AG20443 (cell line): ENCODE measurements at regions not wholly inside any gene's neighbourhood (a gene's known extent, or its start where the extent isn't known, plus 50 kb on each side); places are given as distances from the start of the nearest gene placed in this dataset.
"Not testable (repeated sequence)": the region's sequence is repeated elsewhere in the genome, so short reads cannot be mapped to it uniquely, and the experiment has no call there.

Experiments
- DNase-seq: peaks from one replicate; pipeline ENCODE4 v3.0.0; 2012; ENCODE audit warnings: low spot score, mixed read lengths

DNA sequence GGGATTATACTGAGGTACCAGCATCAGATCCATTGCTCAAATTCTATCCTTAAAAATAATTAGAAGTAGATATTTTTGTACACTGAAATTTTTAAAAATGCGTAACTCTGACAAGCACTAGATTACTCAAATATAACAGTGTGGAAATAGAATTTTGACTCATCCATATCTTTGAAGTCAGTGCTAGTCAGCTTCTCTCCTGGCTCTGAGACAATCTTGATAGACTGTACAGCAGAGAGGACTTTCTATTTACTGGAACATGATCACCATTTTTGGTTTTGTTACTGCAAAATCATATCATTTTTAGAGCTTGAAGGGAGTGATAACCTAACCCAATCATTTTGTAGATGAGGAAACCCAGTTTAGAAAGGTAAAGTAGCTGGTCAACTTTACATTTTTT is 195.0 kb downstream of the MTERF1 start:
- peak; percentile 69 for DNase-seq

DNA sequence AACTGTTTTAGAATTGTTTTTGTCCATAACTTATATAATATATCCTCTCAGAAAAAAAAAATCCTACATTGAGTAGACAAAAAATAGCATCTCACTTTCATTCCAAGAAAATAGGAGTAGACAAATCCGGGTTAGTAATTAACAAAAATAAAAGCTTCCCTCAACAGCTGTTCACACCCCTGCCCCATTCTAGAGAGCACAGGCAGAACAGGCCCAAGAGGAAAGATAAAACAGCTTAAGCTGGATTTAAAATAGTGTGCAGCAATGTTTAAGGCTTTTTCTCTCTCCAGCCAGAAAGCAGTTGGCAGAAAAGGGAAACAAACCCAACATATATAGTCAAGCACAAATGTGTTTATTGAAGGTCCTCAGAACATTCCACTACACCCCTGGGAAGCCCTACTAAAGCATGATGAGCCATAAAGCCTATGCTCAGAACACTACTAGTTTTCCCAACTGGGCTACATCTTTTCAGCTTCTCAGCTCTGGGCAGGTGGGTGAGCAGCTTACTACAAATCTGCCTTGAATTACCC is 189.9 kb downstream of the MTERF1 start:
- no peak for DNase-seq

DNA sequence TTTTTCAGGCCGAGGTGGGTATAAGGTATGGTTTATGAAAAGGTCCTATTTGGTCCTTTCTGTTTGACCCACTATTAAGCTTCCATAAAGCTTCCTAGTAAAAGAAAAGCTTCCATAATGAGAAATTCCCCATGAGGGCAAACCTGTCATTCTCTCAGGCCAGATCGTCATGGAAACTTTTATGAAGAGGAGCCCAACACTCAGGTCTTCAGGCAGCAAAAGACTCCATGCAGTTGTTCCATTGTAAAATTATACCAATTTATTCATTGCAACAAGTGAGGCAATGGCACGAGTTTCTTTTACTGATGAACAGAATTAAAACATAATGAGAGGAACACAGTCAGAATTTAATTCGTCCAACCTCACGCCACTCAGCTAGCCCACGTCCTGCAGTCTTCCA is 188.6 kb downstream of the MTERF1 start:
- no peak for DNase-seq

DNA sequence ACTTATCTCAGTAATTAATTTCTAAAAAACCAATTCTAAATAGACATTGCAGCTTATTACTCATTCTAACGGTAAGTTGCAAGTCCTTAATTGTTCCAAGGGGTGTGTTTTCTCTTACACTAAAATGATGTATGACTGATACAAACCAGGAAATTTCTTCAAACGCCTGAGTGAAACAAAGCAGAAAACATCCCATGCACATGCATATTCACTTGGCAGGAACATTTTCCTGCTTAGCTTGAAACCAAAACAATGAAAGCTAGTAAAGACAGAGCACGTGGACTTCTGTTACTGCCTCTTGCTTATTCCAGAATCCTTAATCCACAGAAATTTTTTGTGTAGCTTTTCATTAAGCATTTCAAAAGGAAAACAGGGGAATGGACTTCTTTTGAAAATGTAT is 187.7 kb downstream of the MTERF1 start:
- DNase-seq = peak; percentile 26

DNA sequence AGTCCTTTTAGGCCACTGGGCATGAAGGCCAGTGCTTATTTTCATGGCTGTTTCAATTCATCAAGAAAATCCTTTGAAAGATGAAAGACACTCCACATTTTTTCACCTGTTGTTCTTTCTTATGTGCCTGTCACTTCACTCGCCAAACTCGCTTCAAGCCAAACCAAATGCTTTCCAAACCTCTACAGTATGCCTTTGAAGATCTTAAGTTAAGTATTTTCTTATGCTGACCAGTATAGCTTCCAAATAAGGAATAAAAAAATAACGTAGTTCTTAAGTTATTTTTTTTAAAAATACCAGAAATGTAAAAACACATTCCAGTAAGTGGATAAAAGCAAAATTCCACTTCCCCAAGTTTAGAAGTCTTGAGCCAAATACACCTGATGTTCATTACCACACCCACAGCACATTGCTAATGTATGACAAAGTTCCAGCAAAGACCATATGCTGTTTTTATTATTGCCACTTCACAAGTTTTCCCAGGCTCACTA is 186.1 kb downstream of the MTERF1 start:
- peak; percentile 27 for DNase-seq

DNA sequence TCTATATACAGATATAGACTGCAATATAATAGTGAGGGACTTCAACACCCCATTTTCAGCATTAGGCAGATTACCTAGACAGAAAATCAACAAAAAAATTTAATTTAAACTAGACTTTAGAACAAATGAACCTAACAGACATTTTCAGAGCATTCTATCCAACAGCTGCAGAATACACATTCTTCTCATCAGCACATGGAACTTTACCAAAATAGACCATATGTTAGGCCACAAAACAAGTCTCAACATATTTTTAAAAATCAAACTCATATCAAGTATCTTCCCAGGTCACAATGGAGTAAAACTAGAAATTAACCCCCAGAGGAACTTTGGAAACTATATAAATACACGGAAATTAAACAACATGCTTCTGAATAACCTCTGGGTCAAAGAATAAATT is 169.6 kb downstream of the MTERF1 start:
- no peak for DNase-seq

DNA sequence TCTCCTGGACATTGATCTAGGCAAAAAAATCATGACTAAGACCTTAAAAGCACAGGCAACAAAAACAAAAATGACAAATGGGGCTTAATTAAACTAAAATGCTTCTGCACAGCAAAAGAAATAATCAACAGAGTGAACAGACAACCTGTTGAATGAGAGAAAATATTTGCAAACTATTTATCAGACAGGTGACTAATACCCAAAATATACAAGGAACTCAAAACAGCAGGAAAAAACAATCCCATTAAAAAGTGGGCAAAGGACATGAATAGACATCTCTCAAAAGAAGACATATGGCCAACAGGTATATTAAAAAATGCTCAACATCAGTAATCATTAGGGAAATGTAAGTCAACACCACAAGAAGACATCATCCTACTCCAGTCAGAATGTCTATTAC is 166.8 kb downstream of the MTERF1 start:
- no peak for DNase-seq

DNA sequence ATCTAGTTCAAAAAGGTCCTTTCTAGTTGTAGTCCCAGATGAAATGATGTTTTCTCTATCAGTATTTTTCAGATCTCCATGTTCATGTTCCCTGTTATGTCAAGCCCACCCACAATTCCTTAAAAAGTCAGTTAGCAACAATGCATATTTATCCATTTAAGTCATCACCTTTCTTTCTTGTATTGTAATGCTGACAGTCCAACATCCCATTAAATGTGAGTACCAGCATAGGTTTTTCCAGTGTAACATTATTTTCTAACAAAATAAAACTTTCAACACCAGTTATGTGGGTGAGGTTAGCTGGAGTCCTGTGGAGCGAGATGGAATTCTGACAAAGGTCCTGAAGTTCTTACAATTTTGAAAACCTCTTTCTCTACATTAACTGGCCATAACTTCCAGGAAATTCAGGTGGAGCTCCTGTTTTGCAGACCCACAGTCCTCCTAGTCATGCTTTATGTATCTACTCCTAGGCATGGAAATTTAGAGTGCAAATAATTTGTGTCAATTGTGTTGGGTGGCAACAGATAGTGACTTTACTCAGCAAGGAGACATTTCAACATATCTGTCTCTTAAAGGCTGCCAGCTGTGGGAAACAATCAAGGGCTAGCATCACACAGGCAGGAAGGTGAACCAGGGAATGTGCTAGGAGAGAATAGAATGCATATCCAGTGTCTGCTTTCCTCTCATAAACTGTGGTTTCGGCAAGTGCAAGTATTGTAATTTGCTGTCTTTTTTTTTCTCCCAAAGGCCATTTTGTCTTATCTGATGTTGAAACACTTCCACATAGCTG is 162.6 kb downstream of the MTERF1 start:
- DNase-seq = no peak

DNA sequence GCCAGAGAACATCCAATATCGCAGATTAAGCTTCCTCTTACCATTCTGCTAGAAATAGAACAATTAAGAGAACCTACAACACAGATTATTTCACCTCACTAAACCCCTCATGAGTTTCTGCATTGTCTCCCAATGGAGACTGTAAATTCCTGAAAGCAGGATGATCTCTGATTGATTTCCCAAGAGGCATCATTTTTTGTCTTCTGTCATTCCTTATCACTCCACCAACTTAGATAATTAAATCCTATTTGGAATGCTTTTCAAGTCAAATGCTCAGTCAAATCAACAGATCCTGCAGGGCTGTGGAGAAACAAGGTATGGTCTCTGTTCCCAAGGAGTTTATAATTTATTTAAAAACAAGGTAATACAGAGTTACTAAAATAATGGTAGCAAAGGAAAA is 161.5 kb downstream of the MTERF1 start:
- DNase-seq = no peak

DNA sequence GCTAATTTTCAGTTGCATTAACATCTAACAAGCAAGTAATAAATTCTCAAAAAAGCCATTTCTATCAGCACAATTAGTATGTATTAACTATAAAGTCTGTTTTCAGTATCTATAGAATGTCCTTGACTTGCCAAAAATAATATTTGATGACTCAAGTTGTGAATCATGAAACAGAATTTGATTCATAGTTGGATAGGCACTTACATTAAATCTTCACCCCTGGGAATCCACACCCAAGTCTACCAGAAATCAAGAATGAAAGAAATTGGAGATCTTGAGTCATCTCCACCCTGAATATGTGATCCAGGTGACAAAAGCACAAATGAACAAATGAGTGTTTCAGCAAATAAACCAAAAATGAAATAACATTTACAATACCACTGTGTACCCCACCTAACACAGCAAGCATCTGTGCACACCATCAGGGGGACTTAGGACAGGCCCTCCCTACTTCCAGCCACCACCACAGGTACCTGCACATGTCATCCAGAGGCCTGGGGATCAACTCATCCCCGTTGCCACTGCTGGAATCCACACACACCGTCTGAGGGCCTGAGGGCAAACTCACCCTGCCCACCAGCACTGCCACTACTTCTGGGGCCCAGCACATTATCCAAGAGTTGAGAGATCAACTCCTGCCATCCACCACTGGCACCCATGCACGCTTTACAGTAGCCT is 160.1 kb downstream of the MTERF1 start:
- no peak for DNase-seq

DNA sequence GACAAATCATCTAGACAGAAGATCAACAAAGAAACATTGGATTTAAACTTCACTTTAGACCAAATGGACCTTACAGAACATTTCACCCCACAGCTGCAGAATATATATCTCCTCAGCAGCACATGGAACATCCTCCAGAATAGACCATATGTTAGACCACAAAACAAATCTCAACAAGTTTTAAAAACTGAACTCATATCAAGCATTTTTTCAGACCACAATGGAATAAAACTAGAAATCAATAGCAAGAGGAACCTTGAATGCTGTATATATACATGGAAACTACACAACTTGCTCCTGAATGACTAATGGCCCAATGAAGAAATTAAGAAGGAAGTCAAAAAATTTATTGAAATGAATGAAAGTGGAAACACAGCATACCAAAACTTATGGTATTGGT is 157.7 kb downstream of the MTERF1 start:
- DNase-seq = no peak

DNA sequence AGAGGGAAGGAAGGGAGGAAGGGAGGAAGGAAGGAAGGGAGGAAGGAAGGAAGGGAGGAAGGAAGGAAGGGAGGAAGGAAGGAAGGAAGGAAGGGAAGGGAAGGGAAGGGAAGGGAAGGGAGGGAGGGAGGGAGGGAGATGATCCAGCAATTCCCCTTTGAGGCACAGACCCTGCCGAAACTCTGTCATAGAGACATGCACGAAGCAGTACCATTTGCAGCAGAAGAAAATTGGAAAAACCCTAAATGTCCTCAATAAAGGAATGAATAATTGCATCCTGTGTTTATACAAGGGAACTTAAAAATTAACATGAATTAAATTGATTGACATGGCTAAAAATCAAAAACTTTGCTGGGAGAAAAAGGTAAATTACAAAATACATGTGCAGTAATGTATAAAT is 151.5 kb downstream of the MTERF1 start:
- DNase-seq = not testable (repeated sequence)

DNA sequence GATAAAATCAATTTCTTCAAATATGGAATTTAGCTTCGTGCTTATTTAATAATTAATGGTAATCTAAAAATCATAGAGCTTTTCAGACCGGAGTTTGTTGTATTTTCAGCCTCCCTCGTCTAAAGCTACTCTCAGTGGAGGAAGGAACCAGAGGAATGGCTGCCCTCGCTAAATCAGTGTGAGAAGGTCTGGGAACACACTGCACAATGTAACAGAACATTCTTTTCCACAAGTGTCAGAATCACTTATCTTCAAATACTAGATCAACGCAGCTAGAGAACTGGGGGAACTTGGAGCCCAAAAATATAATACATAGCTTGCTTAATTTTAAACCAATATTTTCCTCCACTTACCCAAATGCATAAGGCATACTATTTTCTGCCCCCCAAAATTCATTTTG is 148.5 kb downstream of the MTERF1 start:
- no peak for DNase-seq

DNA sequence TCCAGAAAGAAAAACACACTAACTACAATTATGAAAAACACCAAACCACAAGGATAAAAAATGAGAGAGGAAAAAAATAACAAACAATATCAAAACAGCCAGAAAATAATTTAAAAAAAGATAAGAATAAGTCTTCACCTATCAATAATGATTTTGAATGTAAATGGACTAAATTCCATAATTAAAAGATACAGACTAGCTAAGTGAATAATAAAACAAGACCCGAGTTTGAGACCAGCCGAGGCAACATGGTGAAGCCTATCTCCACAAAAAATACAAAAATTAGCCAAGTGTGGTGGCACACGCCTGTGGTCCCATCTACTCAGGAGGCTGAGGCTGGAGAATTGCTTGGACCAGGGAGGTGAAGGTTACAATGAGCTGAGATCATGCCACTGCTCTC is 131.1 kb downstream of the MTERF1 start:
- no peak for DNase-seq

DNA sequence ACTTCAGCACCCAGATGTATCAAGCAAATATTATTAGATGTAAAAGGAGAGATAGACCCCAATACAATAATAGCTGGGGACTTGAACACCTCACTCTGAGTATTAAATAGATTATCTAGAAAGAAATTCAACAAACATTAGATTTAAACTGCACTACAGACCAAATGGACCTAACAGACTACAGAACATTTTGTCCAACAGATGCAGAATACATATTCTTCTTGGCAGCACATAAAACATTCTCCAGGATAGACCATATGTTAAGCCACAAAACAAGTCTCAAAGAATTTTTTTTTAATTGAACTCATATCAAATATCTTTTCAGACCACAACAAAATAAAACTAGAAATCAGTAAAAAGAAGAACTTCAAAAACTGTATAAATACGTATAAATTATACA is 130.4 kb downstream of the MTERF1 start:
- DNase-seq = no peak

DNA sequence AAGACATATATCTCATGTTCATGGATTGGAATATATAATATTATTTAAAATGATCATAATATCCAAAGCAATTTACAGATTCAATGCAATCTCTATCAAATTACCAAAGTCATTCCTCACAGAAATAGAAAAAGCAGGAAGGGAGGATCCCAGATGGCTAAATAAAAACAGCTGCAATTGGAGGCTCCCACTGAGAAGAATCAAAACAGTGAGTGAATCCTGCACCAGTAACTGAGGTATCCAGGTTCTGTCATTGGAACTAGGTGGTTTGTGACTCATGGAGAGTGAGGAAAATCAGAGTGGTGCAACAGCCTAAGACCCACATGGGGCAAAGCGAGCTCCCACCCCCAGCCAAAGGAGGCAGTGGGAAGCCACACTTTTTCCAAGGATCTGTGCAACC is 128.4 kb downstream of the MTERF1 start:
- no peak for DNase-seq

DNA sequence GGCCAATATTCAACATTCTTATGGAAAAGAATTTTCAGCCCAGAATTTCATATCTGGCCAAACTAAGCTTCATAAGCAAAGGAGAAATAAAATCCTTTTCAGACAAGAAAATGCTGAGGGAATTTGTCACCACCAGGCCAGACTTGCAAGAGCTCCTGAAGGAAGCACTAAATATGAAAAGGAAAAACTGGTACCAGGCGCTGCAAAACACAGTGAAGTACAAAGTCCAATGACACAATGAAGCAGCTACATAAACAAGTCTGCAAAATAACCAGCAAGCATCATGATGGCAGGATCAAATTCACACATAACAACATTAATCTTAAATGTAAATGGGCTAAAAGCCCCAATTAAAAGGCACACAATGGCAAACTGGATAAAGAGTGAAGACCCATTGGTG is 126.2 kb downstream of the MTERF1 start:
- DNase-seq = not testable (repeated sequence)

DNA sequence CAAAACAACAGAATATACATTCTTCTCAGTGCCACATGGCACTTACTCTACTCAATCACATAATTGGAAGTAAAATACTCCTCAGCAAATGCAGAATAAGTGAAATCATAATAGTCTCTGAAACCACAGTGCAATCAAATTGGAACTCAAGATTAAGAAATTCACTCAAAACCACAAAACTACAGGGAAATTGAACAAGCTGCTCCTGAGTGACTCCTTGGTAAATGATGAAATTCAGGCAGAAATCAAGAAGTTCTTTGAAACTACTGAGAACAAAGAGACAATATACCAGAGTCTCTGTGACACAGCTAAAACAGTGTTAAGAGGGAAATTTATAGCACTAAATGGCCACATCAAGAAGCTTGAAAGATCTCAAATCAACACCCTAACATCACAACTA is 125.4 kb downstream of the MTERF1 start:
- not testable (repeated sequence) for DNase-seq

DNA sequence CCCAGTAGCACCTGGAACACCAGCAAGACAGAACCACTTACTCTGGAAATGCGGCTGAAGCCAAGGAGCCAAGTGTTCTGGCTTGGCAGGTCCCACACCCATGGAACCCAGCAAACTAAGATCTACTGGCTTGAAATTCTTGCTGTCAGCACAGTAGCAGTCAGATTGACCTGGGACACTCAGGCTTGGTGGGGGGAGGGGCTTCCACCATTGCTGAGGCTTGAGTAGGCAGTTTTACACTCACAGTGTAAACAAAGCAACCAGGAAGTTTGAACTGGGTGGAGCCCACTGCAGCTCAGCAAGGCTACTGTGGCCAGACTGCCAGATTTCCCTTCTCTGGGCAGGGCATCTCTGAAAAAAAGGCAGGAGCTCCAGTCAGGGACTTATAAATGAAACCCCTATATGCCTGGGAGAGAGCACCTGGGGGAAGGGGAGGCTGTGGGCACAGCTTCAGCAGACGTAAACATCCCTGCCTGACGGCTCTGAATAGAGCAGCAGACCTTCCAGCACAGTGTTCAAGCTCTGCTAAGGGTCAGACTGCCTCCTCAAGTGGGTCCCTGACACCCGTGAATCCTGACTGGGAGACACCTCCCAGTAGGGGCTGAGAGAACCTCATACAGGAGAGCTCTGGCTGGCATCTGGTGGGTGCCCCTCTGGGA is 121.2 kb downstream of the MTERF1 start:
- no peak for DNase-seq

DNA sequence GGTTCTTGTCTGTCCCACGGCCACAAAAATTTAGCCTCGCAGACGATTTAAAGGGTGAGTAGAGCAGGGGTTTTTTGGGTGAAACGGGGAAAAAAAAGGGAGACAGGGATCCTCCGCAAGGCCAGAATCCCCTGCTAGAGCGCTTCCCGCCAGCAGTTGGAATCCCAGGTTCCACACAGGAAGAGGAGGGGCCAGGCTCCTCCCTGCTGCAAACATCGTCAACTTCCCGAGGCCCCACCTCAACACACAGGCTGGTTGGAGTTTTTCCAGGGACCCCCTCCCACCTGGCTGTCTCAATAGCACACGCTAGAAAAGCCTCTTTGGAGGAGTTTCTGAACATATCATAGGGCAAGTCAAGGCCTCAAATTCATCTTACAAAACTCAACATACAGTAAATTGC is 112.7 kb downstream of the MTERF1 start:
- DNase-seq = no peak

DNA sequence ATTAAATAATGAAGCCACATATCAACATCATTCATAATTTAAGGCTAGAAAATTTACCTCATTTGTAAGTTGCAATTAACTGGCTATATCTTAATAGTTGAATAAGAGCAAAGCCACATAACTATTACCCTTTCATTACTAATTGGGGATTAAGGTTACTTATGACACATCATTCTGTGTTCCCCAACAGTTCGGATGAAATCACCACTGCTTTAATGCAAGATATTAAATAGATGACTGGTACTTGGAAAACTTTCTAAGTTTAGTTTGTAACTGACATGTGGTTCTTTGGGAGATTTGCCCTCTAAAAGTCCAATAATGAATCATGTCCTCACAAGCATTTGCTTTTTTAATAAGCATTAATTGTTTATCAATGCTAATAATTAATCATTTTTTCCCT is 109.1 kb downstream of the MTERF1 start:
- DNase-seq = no peak

DNA sequence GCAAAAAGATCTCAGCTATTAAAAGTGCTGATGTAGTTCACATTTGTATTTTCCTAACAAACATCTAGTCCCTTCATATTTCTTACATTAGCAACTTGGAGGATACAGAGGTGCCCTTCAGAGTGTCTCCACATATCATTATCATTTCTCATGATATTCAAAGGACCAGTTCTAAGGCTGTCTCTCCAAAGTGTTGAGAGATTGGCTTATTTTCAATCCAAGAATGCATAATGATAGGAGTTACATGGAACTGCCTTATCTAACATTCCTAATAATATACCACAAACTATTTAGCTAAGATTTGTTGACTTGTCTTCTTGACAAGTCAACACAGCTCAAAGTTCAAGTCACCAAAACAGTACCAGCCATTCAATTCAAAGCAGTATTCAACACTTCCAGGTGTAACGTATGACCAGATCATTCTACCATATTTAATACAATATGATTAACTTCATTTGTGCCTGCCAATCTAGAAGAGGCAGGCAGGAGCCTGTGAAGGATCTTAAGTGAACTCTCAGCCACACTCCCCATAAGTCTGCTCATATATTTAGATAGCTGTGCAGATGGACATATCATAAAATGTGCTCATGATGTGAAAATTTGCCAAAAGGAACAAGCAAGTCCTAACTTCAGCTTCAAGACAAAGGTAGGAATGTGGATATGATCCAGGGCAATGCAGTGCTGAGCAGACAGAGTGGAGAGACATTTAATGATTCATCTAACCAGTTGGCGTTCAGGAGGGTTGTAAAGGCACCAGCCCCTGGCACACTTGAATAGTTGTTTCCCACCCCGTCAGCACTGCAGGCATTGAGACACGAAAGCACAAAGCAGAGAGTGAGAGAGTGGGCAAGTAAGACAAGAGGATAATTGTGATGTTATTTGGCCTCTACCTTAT is 108.3 kb downstream of the MTERF1 start:
- peak; percentile 12 for DNase-seq
